OCI-LY3 (cell line): ENCODE measurements at regions not wholly inside any gene's neighbourhood (a gene's known extent, or its start where the extent isn't known, plus 50 kb on each side); places are given as distances from the start of the nearest gene placed in this dataset.

Source experiments
- EZH2phosphoT487 ChIP-seq: fragments of 200-600 bp; shearing (Covaris generic); IDR thresholded peaks from 2 replicates; pipeline ENCODE4 v1.6.1; 2018; ENCODE audit warnings: antibody characterized with exemption, mixed run types, low read depth
- TF ChIP-seq, protein P1 (sequence below): fragments of 200-600, 300-600 bp; sonication (generic); IDR thresholded peaks from 2 replicates; pipeline ENCODE4 v1.5.1; 2014; ENCODE audit warnings: antibody characterized with exemption, low read length, low read depth

DNA sequence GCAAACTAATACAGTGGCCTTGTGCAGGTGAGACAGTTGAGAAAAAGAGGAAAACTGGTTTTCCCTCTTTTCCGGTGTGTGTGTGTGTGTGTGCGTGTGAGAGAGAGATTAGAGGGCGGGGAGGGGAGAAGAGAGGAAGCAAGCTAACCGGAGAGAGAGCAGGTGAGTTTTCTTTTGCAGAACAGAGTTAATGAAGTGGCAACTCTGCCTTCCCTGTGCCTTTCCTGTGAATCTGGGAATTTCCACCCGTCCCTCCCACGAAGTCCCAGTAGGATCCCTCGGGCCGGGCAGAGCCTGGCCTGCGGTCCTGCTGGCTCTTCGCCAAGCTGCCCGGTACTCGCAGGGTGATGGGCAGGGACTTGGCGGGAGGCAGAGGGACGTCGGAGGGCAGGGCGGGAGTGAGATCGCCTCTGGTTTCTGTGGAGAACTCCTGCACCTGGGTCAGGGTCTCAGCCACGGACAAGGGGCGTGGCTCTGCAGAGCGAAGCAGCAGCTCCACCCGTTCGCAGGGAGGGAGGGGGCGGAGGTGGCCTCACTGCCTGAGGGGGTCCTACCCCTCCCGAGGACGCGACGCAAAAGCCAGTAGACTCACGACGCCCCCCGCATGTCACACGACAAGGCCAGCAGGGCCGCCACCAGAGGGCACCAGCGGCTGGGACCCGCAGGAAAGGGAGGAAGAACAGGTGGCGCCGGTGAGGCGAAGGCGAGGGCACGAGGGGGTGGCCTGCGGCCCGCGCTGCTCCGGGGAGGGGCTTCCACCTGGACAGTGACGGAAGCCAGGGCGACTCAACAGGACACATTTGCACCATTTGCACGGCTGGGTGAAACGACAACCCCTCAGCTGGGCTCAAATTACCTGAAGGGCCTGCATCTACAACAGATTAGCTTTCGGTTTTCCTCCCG is 51.2 kb upstream of the RNF182 start:
- TF ChIP-seq, protein P1, sequence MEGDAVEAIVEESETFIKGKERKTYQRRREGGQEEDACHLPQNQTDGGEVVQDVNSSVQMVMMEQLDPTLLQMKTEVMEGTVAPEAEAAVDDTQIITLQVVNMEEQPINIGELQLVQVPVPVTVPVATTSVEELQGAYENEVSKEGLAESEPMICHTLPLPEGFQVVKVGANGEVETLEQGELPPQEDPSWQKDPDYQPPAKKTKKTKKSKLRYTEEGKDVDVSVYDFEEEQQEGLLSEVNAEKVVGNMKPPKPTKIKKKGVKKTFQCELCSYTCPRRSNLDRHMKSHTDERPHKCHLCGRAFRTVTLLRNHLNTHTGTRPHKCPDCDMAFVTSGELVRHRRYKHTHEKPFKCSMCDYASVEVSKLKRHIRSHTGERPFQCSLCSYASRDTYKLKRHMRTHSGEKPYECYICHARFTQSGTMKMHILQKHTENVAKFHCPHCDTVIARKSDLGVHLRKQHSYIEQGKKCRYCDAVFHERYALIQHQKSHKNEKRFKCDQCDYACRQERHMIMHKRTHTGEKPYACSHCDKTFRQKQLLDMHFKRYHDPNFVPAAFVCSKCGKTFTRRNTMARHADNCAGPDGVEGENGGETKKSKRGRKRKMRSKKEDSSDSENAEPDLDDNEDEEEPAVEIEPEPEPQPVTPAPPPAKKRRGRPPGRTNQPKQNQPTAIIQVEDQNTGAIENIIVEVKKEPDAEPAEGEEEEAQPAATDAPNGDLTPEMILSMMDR: peak; percentile 87
- TF ChIP-seq EZH2phosphoT487: no peak
